Skeletal muscle cell (primary cell): ENCODE measurements at regions not wholly inside any gene's neighbourhood (a gene's known extent, or its start where the extent isn't known, plus 50 kb on each side); places are given as distances from the start of the nearest gene placed in this dataset.
A peak's percentile ranks its signal among the peaks of the same experiment; 100 is the strongest.
"Not testable (repeated sequence)": the region's sequence is repeated elsewhere in the genome, so short reads cannot be mapped to it uniquely, and the experiment has no call there.

Source experiments
- DNase-seq: peaks from one replicate; pipeline ENCODE4 v3.0.0-alpha.2; 2010; ENCODE audit warnings: low read depth
- H3K4me3 ChIP-seq: 2 replicates; pipeline ENCODE4 v1.5.1; 2011; ENCODE audit warnings: low read depth, mild to moderate bottlenecking, control low read depth, low read length, moderate library complexity

GRCh38 chr1:185398599-185398998, 81.6 kb upstream of the IVNS1ABP start:
- no peak for DNase-seq
- no peak overlapping the region for H3K4me3 ChIP-seq

GRCh38 chr1:185398022-185398421, 81.0 kb upstream of the IVNS1ABP start:
- H3K4me3 ChIP-seq: no peak overlapping the region
- DNase-seq: no peak

- H3K4me3 ChIP-seq: no peak overlapping the region
- no peak for DNase-seq
Measured at GRCh38 chr1:185397183-185397582, 80.1 kb upstream of the IVNS1ABP start.

GRCh38 chr1:185396126-185396525, 79.1 kb upstream of the IVNS1ABP start:
- H3K4me3 ChIP-seq: no peak overlapping the region
- no peak for DNase-seq

- no peak for DNase-seq
- H3K4me3 ChIP-seq: no peak overlapping the region
Measured at GRCh38 chr1:185393815-185394214, 76.8 kb upstream of the IVNS1ABP start.

GRCh38 chr1:185393205-185393604, 76.2 kb upstream of the IVNS1ABP start:
- no peak overlapping the region for H3K4me3 ChIP-seq
- DNase-seq: no peak

GRCh38 chr1:185388815-185389214, 71.8 kb upstream of the IVNS1ABP start:
- DNase-seq: no peak
- no peak overlapping the region for H3K4me3 ChIP-seq

GRCh38 chr1:185388346-185388745, 71.3 kb upstream of the IVNS1ABP start:
- no peak for DNase-seq
- H3K4me3 ChIP-seq: no peak overlapping the region

- no peak overlapping the region for H3K4me3 ChIP-seq
- DNase-seq: no peak
Measured at GRCh38 chr1:185385991-185386390, 68.9 kb upstream of the IVNS1ABP start.

GRCh38 chr1:185383805-185384204, 66.8 kb upstream of the IVNS1ABP start:
- not testable (repeated sequence) for H3K4me3 ChIP-seq, DNase-seq

- no peak overlapping the region for H3K4me3 ChIP-seq
- no peak for DNase-seq
Measured at GRCh38 chr1:185377831-185378230, 60.8 kb upstream of the IVNS1ABP start.

GRCh38 chr1:185376840-185377635, 60.0 kb upstream of the IVNS1ABP start:
- no peak overlapping the region for H3K4me3 ChIP-seq
- no peak for DNase-seq

GRCh38 chr1:185376288-185376687, 59.2 kb upstream of the IVNS1ABP start:
- DNase-seq: no peak
- no peak overlapping the region for H3K4me3 ChIP-seq

GRCh38 chr1:185375583-185375982, 58.5 kb upstream of the IVNS1ABP start:
- no peak overlapping the region for H3K4me3 ChIP-seq
- DNase-seq: no peak

- peak; percentile 35 for DNase-seq
- no peak overlapping the region for H3K4me3 ChIP-seq
Measured at GRCh38 chr1:185373813-185374529, 56.9 kb upstream of the IVNS1ABP start.

- no peak for DNase-seq
- H3K4me3 ChIP-seq: no peak overlapping the region
Measured at GRCh38 chr1:185369786-185370185, 52.7 kb upstream of the IVNS1ABP start.

- no peak overlapping the region for H3K4me3 ChIP-seq
Measured at GRCh38 chr1:185368913-185369491, 52.0 kb upstream of the IVNS1ABP start.

GRCh38 chr1:185368313-185368855, 51.3 kb upstream of the IVNS1ABP start:
- DNase-seq: no peak
- H3K4me3 ChIP-seq: no peak overlapping the region

More at GRCh38 chr1:185368913-185369491, 52.0 kb upstream of the IVNS1ABP start:
- no peak for DNase-seq

GRCh38 chr1:185367218-185367617, 50.2 kb upstream of the IVNS1ABP start:
- no peak overlapping the region for H3K4me3 ChIP-seq
- DNase-seq: no peak
